HepG2 (cell line): ENCODE measurements at regions not wholly inside any gene's neighbourhood (a gene's known extent, or its start where the extent isn't known, plus 50 kb on each side); places are given as distances from the start of the nearest gene placed in this dataset.

Experiments used
- AKAP8 ChIP-seq: sonication (generic); formaldehyde crosslinking; IDR thresholded peaks from 2 replicates; pipeline ENCODE4 v1.5.1; 2020; ENCODE audit warnings: mild to moderate bottlenecking, missing genetic modification reagents
- CEBPG ChIP-seq: IDR thresholded peaks from 2 replicates; pipeline ENCODE4 v1.6.1; 2016
- EHMT2 ChIP-seq: fragments of 200-600 bp; sonication (generic); IDR thresholded peaks from 2 replicates; pipeline ENCODE4 v1.7.0; 2017; ENCODE audit warnings: antibody characterized with exemption, low read depth, low read length, borderline replicate concordance
- EP300 ChIP-seq, 3 experiments: sonication (generic) in 1 of 3; formaldehyde crosslinking in 1 of 3; IDR thresholded peaks; 2 replicates each; pipeline versions ENCODE4 v1.5.1 to v1.6.1; 2011 to 2020; ENCODE audit warnings: low read depth in 2 of 3, low read length in 2 of 3, borderline replicate concordance in 1 of 3, improper control_type of control experiment in 1 of 3, mild to moderate bottlenecking in 1 of 3, missing genetic modification reagents in 1 of 3, moderate library complexity in 1 of 3
- FOXA1 ChIP-seq, 2 experiments: fragments of 450-650 bp in 1 of 2; sonication (generic) in 1 of 2; formaldehyde crosslinking in 1 of 2; IDR thresholded peaks; 2 replicates each; pipeline versions ENCODE4 v1.4.0 to v1.6.1; 2016 to 2020; ENCODE audit warnings: missing genetic modification reagents in 1 of 2
- FOXM1 ChIP-seq: sonication (generic); formaldehyde crosslinking; IDR thresholded peaks from 2 replicates; pipeline ENCODE4 v1.5.0; 2020; ENCODE audit warnings: missing genetic modification reagents
- KLF12 ChIP-seq: sonication (generic); formaldehyde crosslinking; IDR thresholded peaks from 2 replicates; pipeline ENCODE4 v1.4.0; 2020; ENCODE audit warnings: missing genetic modification reagents, borderline replicate concordance
- KLF16 ChIP-seq, 2 experiments: sonication (generic) in 1 of 2; formaldehyde crosslinking in 1 of 2; IDR thresholded peaks; 2 replicates each; pipeline versions ENCODE4 v1.6.1 to v1.8.0; 2016 to 2023; ENCODE audit warnings: missing genetic modification reagents in 2 of 2, missing compliant biosample characterization in 1 of 2
- MAFG ChIP-seq: sonication (generic); formaldehyde crosslinking; IDR thresholded peaks from 2 replicates; pipeline ENCODE4 v1.5.1; 2020; ENCODE audit warnings: mild to moderate bottlenecking, missing genetic modification reagents
- RORA ChIP-seq: sonication (generic); formaldehyde crosslinking; IDR thresholded peaks from 2 replicates; pipeline ENCODE4 v1.5.0; 2020; ENCODE audit warnings: mild to moderate bottlenecking, missing genetic modification reagents, moderate library complexity
- ZNF451 ChIP-seq: sonication (generic); formaldehyde crosslinking; IDR thresholded peaks from 2 replicates; pipeline ENCODE4 v1.5.0; 2020; ENCODE audit warnings: mild to moderate bottlenecking, missing genetic modification reagents
- ZNF556 ChIP-seq: sonication (generic); formaldehyde crosslinking; IDR thresholded peaks from 2 replicates; pipeline ENCODE4 v1.4.0; 2020; ENCODE audit warnings: mild to moderate bottlenecking, missing genetic modification reagents, borderline replicate concordance
- ZNF577 ChIP-seq: sonication (generic); formaldehyde crosslinking; IDR thresholded peaks from 2 replicates; pipeline ENCODE4 v1.4.0; 2020; ENCODE audit warnings: mild to moderate bottlenecking, low read depth, missing genetic modification reagents, borderline replicate concordance
- ZNF589 ChIP-seq: sonication (generic); formaldehyde crosslinking; conservative IDR thresholded peaks from 2 replicates; pipeline ENCODE4 v1.8.0; 2022; ENCODE audit warnings: mild to moderate bottlenecking, moderate library complexity, missing genetic modification reagents
- ZNF670 ChIP-seq: sonication (generic); formaldehyde crosslinking; IDR thresholded peaks from 2 replicates; pipeline ENCODE4 v1.8.0; 2022; ENCODE audit warnings: mild to moderate bottlenecking, missing genetic modification reagents, borderline replicate concordance
- ZNF703 ChIP-seq: sonication (generic); formaldehyde crosslinking; IDR thresholded peaks from 2 replicates; pipeline ENCODE4 v1.5.1; 2020; ENCODE audit warnings: missing genetic modification reagents, mild to moderate bottlenecking, moderate library complexity, borderline replicate concordance
- ZNF709 ChIP-seq: sonication (generic); formaldehyde crosslinking; IDR thresholded peaks from 2 replicates; pipeline ENCODE4 v1.5.0; 2020; ENCODE audit warnings: mild to moderate bottlenecking, missing genetic modification reagents
- ZNF749 ChIP-seq: sonication (generic); formaldehyde crosslinking; IDR thresholded peaks from 2 replicates; pipeline ENCODE4 v1.8.0; 2022; ENCODE audit warnings: mild to moderate bottlenecking, missing genetic modification reagents, moderate library complexity, borderline replicate concordance
- ZNF776 ChIP-seq: sonication (generic); formaldehyde crosslinking; IDR thresholded peaks from 2 replicates; pipeline ENCODE4 v1.4.0; 2020; ENCODE audit warnings: mild to moderate bottlenecking, missing genetic modification reagents
- ZSCAN25 ChIP-seq: sonication (generic); formaldehyde crosslinking; IDR thresholded peaks from 2 replicates; pipeline ENCODE4 v1.8.0; 2022; ENCODE audit warnings: mild to moderate bottlenecking, missing genetic modification reagents
- TF ChIP-seq, protein P1 (sequence below): IDR thresholded peaks from 2 replicates; pipeline ENCODE4 v1.6.1; 2016
- TF ChIP-seq, protein P2 (sequence below), 2 experiments: IDR thresholded peaks; 2 replicates each; pipeline ENCODE4 v1.6.1; 2011 to 2012; ENCODE audit warnings: low read length in 2 of 2, borderline replicate concordance in 1 of 2, low read depth in 1 of 2, mild to moderate bottlenecking in 1 of 2, moderate library complexity in 1 of 2
- TF ChIP-seq, protein P3 (sequence below): sonication (generic); formaldehyde crosslinking; IDR thresholded peaks from 2 replicates; pipeline ENCODE4 v1.9.0; 2021; ENCODE audit warnings: missing genetic modification reagents, mild to moderate bottlenecking, borderline replicate concordance

GRCh38 chr13:89899302-89900103 is 1448.0 kb upstream of the MIR17HG start (continued):
- TF ChIP-seq ZNF749 (CRISPR knock-in tag): no peak
- TF ChIP-seq ZNF670 (CRISPR knock-in tag): no peak
- no peak for TF ChIP-seq KLF16 (CRISPR knock-in tag; IDR thresholded peaks at IDR 0.05)
- no peak for TF ChIP-seq ZNF709
- no peak for TF ChIP-seq ZNF776 (CRISPR knock-in tag)
- TF ChIP-seq EP300 (IDR thresholded peaks at IDR 0.05; ENCODE audit: low read depth in 2 of 2, low read length in 2 of 2): peak in 1 of 2 experiments; percentile 74; a peak in 2 of 4 replicates
- TF ChIP-seq EP300 (CRISPR knock-in tag; IDR thresholded peaks at IDR 0.05; ENCODE audit: borderline replicate concordance): no peak
- TF ChIP-seq, protein P1, sequence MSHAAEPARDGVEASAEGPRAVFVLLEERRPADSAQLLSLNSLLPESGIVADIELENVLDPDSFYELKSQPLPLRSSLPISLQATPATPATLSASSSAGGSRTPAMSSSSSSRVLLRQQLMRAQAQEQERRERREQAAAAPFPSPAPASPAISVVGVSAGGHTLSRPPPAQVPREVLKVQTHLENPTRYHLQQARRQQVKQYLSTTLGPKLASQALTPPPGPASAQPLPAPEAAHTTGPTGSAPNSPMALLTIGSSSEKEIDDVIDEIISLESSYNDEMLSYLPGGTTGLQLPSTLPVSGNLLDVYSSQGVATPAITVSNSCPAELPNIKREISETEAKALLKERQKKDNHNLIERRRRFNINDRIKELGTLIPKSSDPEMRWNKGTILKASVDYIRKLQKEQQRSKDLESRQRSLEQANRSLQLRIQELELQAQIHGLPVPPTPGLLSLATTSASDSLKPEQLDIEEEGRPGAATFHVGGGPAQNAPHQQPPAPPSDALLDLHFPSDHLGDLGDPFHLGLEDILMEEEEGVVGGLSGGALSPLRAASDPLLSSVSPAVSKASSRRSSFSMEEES (CRISPR knock-in tag): no peak
- no peak for TF ChIP-seq EHMT2
- TF ChIP-seq RORA (CRISPR knock-in tag): no peak
- no peak for TF ChIP-seq AKAP8 (CRISPR knock-in tag)
- no peak for TF ChIP-seq ZNF589
- TF ChIP-seq, protein P2, sequence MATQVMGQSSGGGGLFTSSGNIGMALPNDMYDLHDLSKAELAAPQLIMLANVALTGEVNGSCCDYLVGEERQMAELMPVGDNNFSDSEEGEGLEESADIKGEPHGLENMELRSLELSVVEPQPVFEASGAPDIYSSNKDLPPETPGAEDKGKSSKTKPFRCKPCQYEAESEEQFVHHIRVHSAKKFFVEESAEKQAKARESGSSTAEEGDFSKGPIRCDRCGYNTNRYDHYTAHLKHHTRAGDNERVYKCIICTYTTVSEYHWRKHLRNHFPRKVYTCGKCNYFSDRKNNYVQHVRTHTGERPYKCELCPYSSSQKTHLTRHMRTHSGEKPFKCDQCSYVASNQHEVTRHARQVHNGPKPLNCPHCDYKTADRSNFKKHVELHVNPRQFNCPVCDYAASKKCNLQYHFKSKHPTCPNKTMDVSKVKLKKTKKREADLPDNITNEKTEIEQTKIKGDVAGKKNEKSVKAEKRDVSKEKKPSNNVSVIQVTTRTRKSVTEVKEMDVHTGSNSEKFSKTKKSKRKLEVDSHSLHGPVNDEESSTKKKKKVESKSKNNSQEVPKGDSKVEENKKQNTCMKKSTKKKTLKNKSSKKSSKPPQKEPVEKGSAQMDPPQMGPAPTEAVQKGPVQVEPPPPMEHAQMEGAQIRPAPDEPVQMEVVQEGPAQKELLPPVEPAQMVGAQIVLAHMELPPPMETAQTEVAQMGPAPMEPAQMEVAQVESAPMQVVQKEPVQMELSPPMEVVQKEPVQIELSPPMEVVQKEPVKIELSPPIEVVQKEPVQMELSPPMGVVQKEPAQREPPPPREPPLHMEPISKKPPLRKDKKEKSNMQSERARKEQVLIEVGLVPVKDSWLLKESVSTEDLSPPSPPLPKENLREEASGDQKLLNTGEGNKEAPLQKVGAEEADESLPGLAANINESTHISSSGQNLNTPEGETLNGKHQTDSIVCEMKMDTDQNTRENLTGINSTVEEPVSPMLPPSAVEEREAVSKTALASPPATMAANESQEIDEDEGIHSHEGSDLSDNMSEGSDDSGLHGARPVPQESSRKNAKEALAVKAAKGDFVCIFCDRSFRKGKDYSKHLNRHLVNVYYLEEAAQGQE (IDR thresholded peaks at IDR 0.05; ENCODE audit: borderline replicate concordance in 1 of 2, low read depth in 1 of 2, low read length in 2 of 2): no peak
- TF ChIP-seq FOXA1 (IDR thresholded peaks at IDR 0.05): no peak
- TF ChIP-seq FOXA1 (CRISPR knock-in tag; IDR thresholded peaks at IDR 0.05): peak; percentile 71
- no peak for TF ChIP-seq ZNF577 (CRISPR knock-in tag)
- no peak for TF ChIP-seq KLF12
- TF ChIP-seq ZNF703 (CRISPR knock-in tag): no peak
- no peak for TF ChIP-seq ZNF451 (CRISPR knock-in tag)
- TF ChIP-seq ZSCAN25 (CRISPR knock-in tag): no peak
- TF ChIP-seq, protein P3, sequence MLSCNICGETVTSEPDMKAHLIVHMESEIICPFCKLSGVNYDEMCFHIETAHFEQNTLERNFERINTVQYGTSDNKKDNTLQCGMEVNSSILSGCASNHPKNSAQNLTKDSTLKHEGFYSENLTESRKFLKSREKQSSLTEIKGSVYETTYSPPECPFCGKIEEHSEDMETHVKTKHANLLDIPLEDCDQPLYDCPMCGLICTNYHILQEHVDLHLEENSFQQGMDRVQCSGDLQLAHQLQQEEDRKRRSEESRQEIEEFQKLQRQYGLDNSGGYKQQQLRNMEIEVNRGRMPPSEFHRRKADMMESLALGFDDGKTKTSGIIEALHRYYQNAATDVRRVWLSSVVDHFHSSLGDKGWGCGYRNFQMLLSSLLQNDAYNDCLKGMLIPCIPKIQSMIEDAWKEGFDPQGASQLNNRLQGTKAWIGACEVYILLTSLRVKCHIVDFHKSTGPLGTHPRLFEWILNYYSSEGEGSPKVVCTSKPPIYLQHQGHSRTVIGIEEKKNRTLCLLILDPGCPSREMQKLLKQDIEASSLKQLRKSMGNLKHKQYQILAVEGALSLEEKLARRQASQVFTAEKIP (CRISPR knock-in tag): no peak
- TF ChIP-seq FOXM1 (CRISPR knock-in tag): no peak
- peak; percentile 28; the same call in 1 of the 2 replicates for TF ChIP-seq CEBPG (CRISPR knock-in tag)
- TF ChIP-seq MAFG (CRISPR knock-in tag): no peak
- no peak for TF ChIP-seq ZNF556
